GM12865 (cell line): ENCODE measurements at regions not wholly inside any gene's neighbourhood (a gene's known extent, or its start where the extent isn't known, plus 50 kb on each side); places are given as distances from the start of the nearest gene placed in this dataset.

Experiments used
- DNase-seq: peaks from one replicate; pipeline ENCODE4 v3.0.0; 2010; ENCODE audit warnings: low read depth
- H3K4me3 ChIP-seq: 2 replicates; pipeline ENCODE4 v1.5.1; 2011; ENCODE audit warnings: mild to moderate bottlenecking, low read depth, low read length, control low read depth
- CTCF ChIP-seq: IDR thresholded peaks from 2 replicates; pipeline ENCODE4 v1.5.1; 2011; ENCODE audit warnings: low read length, control low read depth, low read depth, inconsistent platforms; ENCODE audit not compliant: insufficient read depth; ENCODE audit errors: missing control alignments

GRCh38 chr20:58058421-58059259 is 169.8 kb downstream of the ANKRD60 start:
- no peak for TF ChIP-seq CTCF
- DNase-seq, result no peak
- no peak overlapping the region for H3K4me3 ChIP-seq

GRCh38 chr20:58056921-58057686 is 171.3 kb downstream of the ANKRD60 start:
- no peak for TF ChIP-seq CTCF
- H3K4me3 ChIP-seq, result no peak overlapping the region
- no peak for DNase-seq

GRCh38 chr20:58056021-58056591 is 172.3 kb downstream of the ANKRD60 start:
- DNase-seq, result no peak
- H3K4me3 ChIP-seq, result no peak overlapping the region
- no peak for TF ChIP-seq CTCF

- no peak for DNase-seq
- no peak for TF ChIP-seq CTCF
Observed at GRCh38 chr20:58054780-58055373, 173.6 kb downstream of the ANKRD60 start.

GRCh38 chr20:58054082-58054779 is 174.2 kb downstream of the ANKRD60 start:
- no peak for DNase-seq
- no peak overlapping the region for H3K4me3 ChIP-seq
- no peak for TF ChIP-seq CTCF

More at GRCh38 chr20:58054780-58055373, 173.6 kb downstream of the ANKRD60 start:
- no peak overlapping the region for H3K4me3 ChIP-seq

GRCh38 chr20:58053391-58054055 is 174.9 kb downstream of the ANKRD60 start:
- H3K4me3 ChIP-seq, result no peak overlapping the region
- no peak for DNase-seq
- no peak for TF ChIP-seq CTCF
